ENCODE measurements at regions not wholly inside any gene's neighbourhood (a gene's known extent, or its start where the extent isn't known, plus 50 kb on each side); places are given as distances from the start of the nearest gene placed in this dataset.

- no peak for DNase-seq
Observed at GRCh38 chr2:221676566-221677172, 104.6 kb upstream of the EPHA4 start.

- no peak for DNase-seq
Observed at GRCh38 chr2:221675201-221675908, 103.3 kb upstream of the EPHA4 start.

- no peak for DNase-seq
Observed at GRCh38 chr2:221674446-221674845, 102.3 kb upstream of the EPHA4 start.

- no peak for DNase-seq
Observed at GRCh38 chr2:221673248-221673647, 101.1 kb upstream of the EPHA4 start.

GRCh38 chr2:221671515-221671914, 99.4 kb upstream of the EPHA4 start:
- peak; percentile 19 for DNase-seq

GRCh38 chr2:221662689-221663391, 90.7 kb upstream of the EPHA4 start:
- no peak for DNase-seq

GRCh38 chr2:221657806-221658205, 85.7 kb upstream of the EPHA4 start:
- DNase-seq = no peak

GRCh38 chr2:221655300-221655699, 83.2 kb upstream of the EPHA4 start:
- no peak for DNase-seq

- DNase-seq = no peak
Observed at GRCh38 chr2:221653182-221653581, 81.1 kb upstream of the EPHA4 start.

GRCh38 chr2:221649051-221649775, 77.1 kb upstream of the EPHA4 start:
- DNase-seq = peak; percentile 5

GRCh38 chr2:221642447-221642846, 70.3 kb upstream of the EPHA4 start:
- no peak for DNase-seq

GRCh38 chr2:221641181-221641871, 69.2 kb upstream of the EPHA4 start:
- no peak for DNase-seq

GRCh38 chr2:221640686-221641085, 68.6 kb upstream of the EPHA4 start:
- DNase-seq = no peak

GRCh38 chr2:221637851-221638250, 65.7 kb upstream of the EPHA4 start:
- DNase-seq = no peak

- DNase-seq = no peak
Observed at GRCh38 chr2:221635949-221636348, 63.8 kb upstream of the EPHA4 start.

- DNase-seq = peak; percentile 78
Observed at GRCh38 chr2:221629468-221629867, 57.4 kb upstream of the EPHA4 start.

- no peak for DNase-seq
Observed at GRCh38 chr2:221624475-221624874, 52.4 kb upstream of the EPHA4 start.
